ENCODE measurements at regions not wholly inside any gene's neighbourhood (a gene's known extent, or its start where the extent isn't known, plus 50 kb on each side); places are given as distances from the start of the nearest gene placed in this dataset.

GRCh38 chr3:173275740-173276139 is 121.8 kb upstream of the NLGN1 start:
- H3K9me3 ChIP-seq (ENCODE audit: control insufficient read depth, low read length), result no peaks in the 10 kb centered on the region
- TF ChIP-seq CTCF (conservative IDR thresholded peaks at IDR 0.05), result peak; percentile 54
- Mint-ChIP-seq H3K4me3 (no peak overlapping the region), H3K27me3 (ENCODE audit: insufficient read depth) (no peaks in the 10 kb centered on the region), H3K36me3 (ENCODE audit: low read depth) (no peaks in the 10 kb centered on the region), H3K9me3 (peaks cover 15% of the 10 kb centered on the region), H3K27ac (no peak overlapping the region), H3K4me1 (no peaks in the 10 kb centered on the region)
- H3K27me3 ChIP-seq (ENCODE audit: control insufficient read depth, insufficient read depth, low read length, poor library complexity, severe bottlenecking), result no peaks in the 10 kb centered on the region
- H3K36me3 ChIP-seq (ENCODE audit: control insufficient read depth, insufficient read depth, low read length), result no peaks in the 10 kb centered on the region
- H3K4me1 ChIP-seq (ENCODE audit: control insufficient read depth, insufficient read depth, low read length), result no peaks in the 10 kb centered on the region
- no peak overlapping the region for H3K27ac ChIP-seq (ENCODE audit: low read depth, low read length)
- no peak for DNase-seq
- WGBS, 2 experiments (ENCODE audit: insufficient coverage in 1 of 2, insufficient read length in 1 of 2), result 94 to 100% methylated on average over 2 to 4 of the region's 4 CpGs
- H3K9ac ChIP-seq (ENCODE audit: extremely low read depth, low read length, poor library complexity, severe bottlenecking), result no peak overlapping the region
- no peak overlapping the region for H3K4me3 ChIP-seq (ENCODE audit: low read length)

GRCh38 chr3:173273838-173274237 is 123.7 kb upstream of the NLGN1 start:
- H3K27ac ChIP-seq (ENCODE audit: low read depth, low read length), result no peak overlapping the region
- no peak for DNase-seq
- no peaks in the 10 kb centered on the region for H3K36me3 ChIP-seq (ENCODE audit: control insufficient read depth, insufficient read depth, low read length)
- WGBS, 2 experiments (ENCODE audit: insufficient coverage in 1 of 2, insufficient read length in 1 of 2), result 91 to 94% methylated on average over 3 to 5 of the region's 5 CpGs
- Mint-ChIP-seq H3K27me3 (ENCODE audit: insufficient read depth) (no peaks in the 10 kb centered on the region), H3K4me3 (no peak overlapping the region), H3K27ac (no peak overlapping the region), H3K4me1 (peaks cover 1% of the 10 kb centered on the region), H3K36me3 (ENCODE audit: low read depth) (no peaks in the 10 kb centered on the region), H3K9me3 (peaks cover 15% of the 10 kb centered on the region)
- no peaks in the 10 kb centered on the region for H3K4me1 ChIP-seq (ENCODE audit: control insufficient read depth, insufficient read depth, low read length)
- no peak for TF ChIP-seq CTCF (conservative IDR thresholded peaks at IDR 0.05)
- no peak overlapping the region for H3K4me3 ChIP-seq (ENCODE audit: low read length)
- H3K9me3 ChIP-seq (ENCODE audit: control insufficient read depth, low read length), result no peaks in the 10 kb centered on the region
- no peaks in the 10 kb centered on the region for H3K27me3 ChIP-seq (ENCODE audit: control insufficient read depth, insufficient read depth, low read length, poor library complexity, severe bottlenecking)
- no peak overlapping the region for H3K9ac ChIP-seq (ENCODE audit: extremely low read depth, low read length, poor library complexity, severe bottlenecking)

- H3K9me3 Mint-ChIP-seq, result no peaks in the 10 kb centered on the region
- H3K36me3 Mint-ChIP-seq (ENCODE audit: low read depth), result no peaks in the 10 kb centered on the region
- H3K36me3 ChIP-seq (ENCODE audit: control insufficient read depth, insufficient read depth, low read length), result no peaks in the 10 kb centered on the region
- H3K9ac ChIP-seq (ENCODE audit: extremely low read depth, low read length, poor library complexity, severe bottlenecking), result no peak overlapping the region
- DNase-seq, result no peak
- peaks cover 35% of the 10 kb centered on the region for H3K4me1 Mint-ChIP-seq
- H3K4me3 ChIP-seq (ENCODE audit: low read length), result no peak overlapping the region
- no peaks in the 10 kb centered on the region for H3K27me3 Mint-ChIP-seq (ENCODE audit: insufficient read depth)
- H3K4me3 Mint-ChIP-seq, result no peak overlapping the region
- no peak for TF ChIP-seq CTCF (conservative IDR thresholded peaks at IDR 0.05)
- no peaks in the 10 kb centered on the region for H3K27me3 ChIP-seq (ENCODE audit: control insufficient read depth, insufficient read depth, low read length, poor library complexity, severe bottlenecking)
- no peak overlapping the region for H3K27ac Mint-ChIP-seq
- H3K4me1 ChIP-seq (ENCODE audit: control insufficient read depth, insufficient read depth, low read length), result peaks cover 3% of the 10 kb centered on the region
- 100% methylated on average over 1 of the region's 1 CpG; no CpG with 5 or more reads in 1 of the 2 experiments for WGBS, 2 experiments (ENCODE audit: insufficient coverage in 1 of 2, insufficient read length in 1 of 2)
- no peak overlapping the region for H3K27ac ChIP-seq (ENCODE audit: low read depth, low read length)
- no peaks in the 10 kb centered on the region for H3K9me3 ChIP-seq (ENCODE audit: control insufficient read depth, low read length)
Measured at GRCh38 chr3:173268781-173269180, 127.7 kb upstream of the SPATA16 start.

Measured in endodermal cell (in vitro differentiated cells).